Cardiac muscle cell (in vitro differentiated cells and primary cell): ENCODE measurements at regions not wholly inside any gene's neighbourhood (a gene's known extent, or its start where the extent isn't known, plus 50 kb on each side); places are given as distances from the start of the nearest gene placed in this dataset.

Experiments
- DNase-seq, 2 donors: peaks; one replicate each; pipeline versions ENCODE4 v3.0.0 to v3.0.0-alpha.2; 2010 to 2017; ENCODE audit warnings: low read depth in 1 of 2, low spot score in 1 of 2
- H3K27ac ChIP-seq: fragments of 200-600 bp; sonication (generic); 2 replicates; pipeline ENCODE4 v1.5.1; 2016
- H3K27me3 ChIP-seq: fragments of 200-600 bp; sonication (generic); 2 replicates; pipeline ENCODE4 v1.6.0; 2016; ENCODE audit warnings: control low read depth
- H3K36me3 ChIP-seq: fragments of 200-600 bp; sonication (generic); 2 replicates; pipeline ENCODE4 v1.5.1; 2016; ENCODE audit warnings: control low read depth
- H3K4me1 ChIP-seq: fragments of 200-600 bp; sonication (generic); 2 replicates; pipeline ENCODE4 v1.8.1; 2017; ENCODE audit warnings: low read depth, mild to moderate bottlenecking, mixed run types
- H3K4me3 ChIP-seq: fragments of 200-600 bp; sonication (generic); 2 replicates; pipeline ENCODE4 v1.5.1; 2016; ENCODE audit warnings: mild to moderate bottlenecking
- H3K9me3 ChIP-seq: fragments of 200-600 bp; sonication (generic); 2 replicates; pipeline ENCODE4 v1.5.1; 2017; ENCODE audit warnings: low read depth, mild to moderate bottlenecking, control low read depth
- TF ChIP-seq, protein P1 (sequence below): IDR thresholded peaks from 2 replicates; pipeline ENCODE4 v1.5.1; 2012; ENCODE audit warnings: low read depth, mild to moderate bottlenecking, low read length

DNA sequence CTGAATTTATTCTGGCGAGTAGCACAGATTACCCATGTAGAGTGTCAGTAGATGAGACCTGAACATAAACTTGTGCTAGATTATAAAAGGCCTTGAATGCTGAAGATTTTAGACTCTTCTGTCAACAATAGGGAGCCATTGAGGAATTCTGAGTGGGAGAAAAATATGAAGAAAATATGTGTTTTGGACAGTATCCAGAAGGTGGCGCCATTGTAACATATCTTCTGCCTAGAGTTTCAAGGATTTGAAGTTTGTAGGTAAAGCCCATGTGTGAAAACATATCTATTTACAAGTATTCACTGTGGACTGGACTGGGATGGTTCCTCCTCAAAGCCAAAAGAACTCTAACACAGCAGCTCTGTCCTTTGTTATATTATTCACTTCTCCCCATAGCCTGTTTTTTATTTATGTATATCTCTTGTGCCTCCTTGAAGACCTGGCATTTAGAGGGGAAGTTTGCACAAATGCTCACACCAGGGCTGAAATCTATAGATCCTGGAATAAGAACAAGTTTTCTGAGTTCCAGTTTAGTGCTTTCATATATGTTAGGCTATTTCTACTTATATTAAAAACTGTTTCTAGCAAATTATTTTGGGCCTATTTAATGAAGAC is 124.9 kb downstream of the RDH14 start:
- no peak overlapping the region for H3K27ac ChIP-seq
- H3K4me3 ChIP-seq = no peak overlapping the region
- no peaks in the 10 kb centered on the region for H3K9me3 ChIP-seq
- H3K27me3 ChIP-seq = no peaks in the 10 kb centered on the region
- TF ChIP-seq, protein P1, sequence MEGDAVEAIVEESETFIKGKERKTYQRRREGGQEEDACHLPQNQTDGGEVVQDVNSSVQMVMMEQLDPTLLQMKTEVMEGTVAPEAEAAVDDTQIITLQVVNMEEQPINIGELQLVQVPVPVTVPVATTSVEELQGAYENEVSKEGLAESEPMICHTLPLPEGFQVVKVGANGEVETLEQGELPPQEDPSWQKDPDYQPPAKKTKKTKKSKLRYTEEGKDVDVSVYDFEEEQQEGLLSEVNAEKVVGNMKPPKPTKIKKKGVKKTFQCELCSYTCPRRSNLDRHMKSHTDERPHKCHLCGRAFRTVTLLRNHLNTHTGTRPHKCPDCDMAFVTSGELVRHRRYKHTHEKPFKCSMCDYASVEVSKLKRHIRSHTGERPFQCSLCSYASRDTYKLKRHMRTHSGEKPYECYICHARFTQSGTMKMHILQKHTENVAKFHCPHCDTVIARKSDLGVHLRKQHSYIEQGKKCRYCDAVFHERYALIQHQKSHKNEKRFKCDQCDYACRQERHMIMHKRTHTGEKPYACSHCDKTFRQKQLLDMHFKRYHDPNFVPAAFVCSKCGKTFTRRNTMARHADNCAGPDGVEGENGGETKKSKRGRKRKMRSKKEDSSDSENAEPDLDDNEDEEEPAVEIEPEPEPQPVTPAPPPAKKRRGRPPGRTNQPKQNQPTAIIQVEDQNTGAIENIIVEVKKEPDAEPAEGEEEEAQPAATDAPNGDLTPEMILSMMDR = peak; percentile 62
- no peaks in the 10 kb centered on the region for H3K36me3 ChIP-seq
- DNase-seq = peak; percentile 73 to 89
- H3K4me1 ChIP-seq = peaks cover 13% of the 10 kb centered on the region

DNA sequence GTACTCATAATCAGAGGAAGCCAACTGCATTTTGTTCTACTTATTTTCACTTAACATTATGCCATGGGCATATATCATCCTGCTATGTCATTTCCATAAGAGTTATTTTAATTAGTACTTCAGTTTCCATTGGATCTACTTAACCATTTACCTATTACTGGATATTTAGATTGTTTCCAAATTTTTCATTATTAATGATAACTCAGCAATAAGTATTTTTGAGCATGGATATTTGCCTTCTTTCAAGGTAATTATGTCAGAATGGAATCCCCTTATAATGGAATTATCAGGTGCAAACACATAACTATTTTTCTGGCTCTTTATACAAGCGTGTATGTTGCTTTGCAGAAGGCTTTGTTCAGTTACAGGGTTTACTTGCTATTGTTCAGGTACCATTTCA is 126.6 kb downstream of the RDH14 start:
- TF ChIP-seq, protein P1 = no peak
- Histone ChIP-seq H3K9me3 (no peaks in the 10 kb centered on the region), H3K27me3 (no peaks in the 10 kb centered on the region)

DNA sequence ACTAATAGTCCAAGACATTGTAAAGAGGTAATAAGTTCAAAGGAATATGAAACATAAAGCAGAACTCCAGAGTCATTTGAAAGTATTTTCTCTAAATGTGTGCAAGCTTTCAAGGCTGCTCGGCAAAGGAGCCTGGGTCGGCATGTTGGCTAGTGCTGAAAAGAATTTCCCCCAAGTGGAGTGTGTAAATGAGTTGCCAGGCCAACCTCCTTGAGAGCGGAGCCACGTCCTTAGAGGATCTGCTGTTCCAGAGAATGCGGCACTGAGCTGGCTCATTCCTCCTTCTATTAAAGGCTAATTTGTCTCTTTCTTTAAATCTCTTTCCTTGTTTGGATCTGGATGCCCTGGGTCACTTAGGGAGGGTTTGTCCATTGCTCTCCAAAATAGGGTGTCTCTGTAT is 127.5 kb downstream of the RDH14 start:
- TF ChIP-seq, protein P1 = no peak
- Histone ChIP-seq H3K4me3 (no peak overlapping the region), H3K9me3 (no peaks in the 10 kb centered on the region), H3K27ac (no peak overlapping the region), H3K27me3 (no peaks in the 10 kb centered on the region), H3K36me3 (no peaks in the 10 kb centered on the region), H3K4me1 (peaks cover 15% of the 10 kb centered on the region)
- peak; percentile 60 to 86 for DNase-seq

More for the DNA sequence above, 126.6 kb downstream of the RDH14 start:
- H3K27ac ChIP-seq = no peak overlapping the region
- no peaks in the 10 kb centered on the region for H3K36me3 ChIP-seq
- H3K4me1 ChIP-seq = peaks cover 15% of the 10 kb centered on the region
- no peak overlapping the region for H3K4me3 ChIP-seq
- no peak for DNase-seq

DNA sequence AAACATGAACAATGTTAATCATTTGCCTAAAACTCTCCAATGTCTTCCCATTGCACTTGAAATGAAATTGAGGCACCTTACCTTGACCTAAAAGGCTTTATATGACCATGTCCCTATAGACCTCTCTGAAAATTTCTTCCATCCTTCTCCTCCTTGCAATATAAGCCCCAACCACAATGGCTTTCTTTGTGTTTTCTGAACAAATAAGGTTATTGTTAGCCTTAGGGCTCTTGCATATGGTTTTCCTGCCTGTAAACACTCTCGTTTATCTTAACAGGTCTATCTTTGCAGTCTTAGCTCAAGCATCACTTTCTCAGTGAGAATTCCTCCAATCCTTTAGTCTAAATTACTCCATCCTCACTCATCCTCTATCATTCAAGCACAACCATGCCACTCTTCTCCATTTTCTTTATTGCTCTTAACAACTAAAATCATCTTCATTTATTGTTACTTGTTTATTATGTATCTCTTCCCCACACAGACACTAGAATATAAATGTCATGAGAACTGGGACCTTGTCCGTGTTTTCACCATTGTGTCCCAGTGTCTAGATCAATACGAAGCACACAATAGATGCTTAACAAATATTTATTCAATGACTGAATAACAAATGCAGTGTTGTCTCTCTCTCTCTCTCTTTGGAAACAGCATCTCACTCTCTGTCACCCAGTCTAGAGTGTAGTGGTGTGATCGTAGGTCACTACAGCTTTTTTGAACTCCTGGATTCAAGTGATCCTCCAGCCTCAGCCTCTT is 129.3 kb downstream of the RDH14 start:
- DNase-seq = no peak
- peaks cover 15% of the 10 kb centered on the region for H3K4me1 ChIP-seq
- TF ChIP-seq, protein P1 = no peak

DNA sequence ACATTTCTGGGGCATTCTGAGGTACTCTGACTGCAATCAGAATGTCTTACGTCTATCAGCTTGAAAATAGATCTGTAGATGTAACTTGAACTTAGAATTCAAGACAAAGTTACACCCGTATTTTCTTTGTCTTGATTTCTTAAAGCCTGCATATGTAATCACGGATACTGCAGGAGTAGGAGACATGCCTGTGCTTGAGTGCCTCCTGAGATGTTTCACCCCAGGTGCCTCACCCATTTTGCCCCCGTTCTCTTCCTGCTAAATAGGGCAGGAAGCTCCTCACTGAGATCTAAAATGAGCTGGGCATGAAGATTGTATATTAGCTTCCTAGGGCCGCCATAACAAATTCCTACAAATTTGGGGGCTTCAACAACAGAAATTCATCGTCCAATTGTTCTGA is 131.9 kb downstream of the RDH14 start:
- Histone ChIP-seq H3K4me1 (peaks cover 14% of the 10 kb centered on the region), H3K9me3 (no peaks in the 10 kb centered on the region), H3K27ac (no peak overlapping the region), H3K36me3 (no peaks in the 10 kb centered on the region), H3K27me3 (no peaks in the 10 kb centered on the region), H3K4me3 (no peak overlapping the region)
- no peak for DNase-seq
- TF ChIP-seq, protein P1 = no peak

More for the DNA sequence above, 129.3 kb downstream of the RDH14 start:
- no peak overlapping the region for H3K4me3 ChIP-seq
- H3K27ac ChIP-seq = no peak overlapping the region
- no peaks in the 10 kb centered on the region for H3K36me3 ChIP-seq
- no peaks in the 10 kb centered on the region for H3K9me3 ChIP-seq
- no peaks in the 10 kb centered on the region for H3K27me3 ChIP-seq
